ENCODE measurements at regions not wholly inside any gene's neighbourhood (a gene's known extent, or its start where the extent isn't known, plus 50 kb on each side); places are given as distances from the start of the nearest gene placed in this dataset.

DNA sequence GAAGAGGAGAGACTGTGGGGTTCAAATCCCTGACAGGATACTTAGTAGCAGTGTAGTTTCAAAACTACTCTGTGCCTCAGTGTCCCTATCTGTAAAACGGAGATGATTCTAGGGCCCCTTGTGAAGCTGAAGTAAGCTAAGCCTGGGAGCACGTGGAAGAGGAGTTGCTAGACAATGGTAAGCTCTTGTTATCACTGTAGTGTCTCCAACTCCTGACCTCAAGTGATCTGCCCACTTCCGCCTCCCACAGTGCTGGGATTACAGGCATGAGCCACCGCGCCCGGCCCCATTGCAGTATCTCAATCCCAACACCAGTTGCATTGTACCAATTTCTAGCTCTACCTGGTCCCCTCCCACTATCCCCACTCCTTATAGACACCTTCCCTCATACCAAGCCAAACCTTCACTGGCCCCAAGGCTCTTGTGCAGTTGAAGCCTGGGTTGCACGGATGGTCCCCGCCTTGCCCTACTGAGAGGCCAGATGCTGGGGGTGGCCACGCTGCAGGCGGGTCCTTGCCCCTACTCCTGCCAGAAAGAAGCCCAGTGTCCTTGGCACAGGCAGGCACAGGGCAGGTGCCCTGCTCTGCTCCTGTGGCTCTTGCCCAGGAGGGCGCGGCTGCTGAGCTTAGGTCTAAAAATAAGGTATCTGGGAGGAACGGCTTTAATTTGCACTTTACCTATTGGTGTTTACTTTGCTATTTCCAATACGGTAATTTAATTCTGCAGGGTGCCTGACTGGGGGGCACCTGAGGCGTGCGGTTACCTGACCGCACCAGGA is 118.1 kb downstream of the VEGFA start:
- TF ChIP-seq, protein P1, sequence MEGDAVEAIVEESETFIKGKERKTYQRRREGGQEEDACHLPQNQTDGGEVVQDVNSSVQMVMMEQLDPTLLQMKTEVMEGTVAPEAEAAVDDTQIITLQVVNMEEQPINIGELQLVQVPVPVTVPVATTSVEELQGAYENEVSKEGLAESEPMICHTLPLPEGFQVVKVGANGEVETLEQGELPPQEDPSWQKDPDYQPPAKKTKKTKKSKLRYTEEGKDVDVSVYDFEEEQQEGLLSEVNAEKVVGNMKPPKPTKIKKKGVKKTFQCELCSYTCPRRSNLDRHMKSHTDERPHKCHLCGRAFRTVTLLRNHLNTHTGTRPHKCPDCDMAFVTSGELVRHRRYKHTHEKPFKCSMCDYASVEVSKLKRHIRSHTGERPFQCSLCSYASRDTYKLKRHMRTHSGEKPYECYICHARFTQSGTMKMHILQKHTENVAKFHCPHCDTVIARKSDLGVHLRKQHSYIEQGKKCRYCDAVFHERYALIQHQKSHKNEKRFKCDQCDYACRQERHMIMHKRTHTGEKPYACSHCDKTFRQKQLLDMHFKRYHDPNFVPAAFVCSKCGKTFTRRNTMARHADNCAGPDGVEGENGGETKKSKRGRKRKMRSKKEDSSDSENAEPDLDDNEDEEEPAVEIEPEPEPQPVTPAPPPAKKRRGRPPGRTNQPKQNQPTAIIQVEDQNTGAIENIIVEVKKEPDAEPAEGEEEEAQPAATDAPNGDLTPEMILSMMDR (IDR thresholded peaks at IDR 0.05) = no peak
- TF ChIP-seq POLR2A (IDR thresholded peaks at IDR 0.05) = no peak

All from esophagus squamous epithelium (tissue), 4 donors.